Sigmoid colon (tissue), 4 donors: ENCODE measurements at regions not wholly inside any gene's neighbourhood (a gene's known extent, or its start where the extent isn't known, plus 50 kb on each side); places are given as distances from the start of the nearest gene placed in this dataset.

Experiments
- EP300 ChIP-seq, 4 donors: sonication (generic); formaldehyde crosslinking; IDR thresholded peaks; one replicate each; pipeline ENCODE4 v1.6.1; 2017; ENCODE audit warnings: antibody characterized with exemption in 4 of 4
- TF ChIP-seq, protein P1 (sequence below), 4 experiments: fragments of 450-650 bp in 3 of 4; fragments of 200-600 bp in 1 of 4; IDR thresholded peaks; one replicate each; pipeline ENCODE4 v1.5.1; 2016 to 2019; ENCODE audit warnings: antibody characterized with exemption in 4 of 4, mild to moderate bottlenecking in 3 of 4, moderate library complexity in 2 of 4

DNA sequence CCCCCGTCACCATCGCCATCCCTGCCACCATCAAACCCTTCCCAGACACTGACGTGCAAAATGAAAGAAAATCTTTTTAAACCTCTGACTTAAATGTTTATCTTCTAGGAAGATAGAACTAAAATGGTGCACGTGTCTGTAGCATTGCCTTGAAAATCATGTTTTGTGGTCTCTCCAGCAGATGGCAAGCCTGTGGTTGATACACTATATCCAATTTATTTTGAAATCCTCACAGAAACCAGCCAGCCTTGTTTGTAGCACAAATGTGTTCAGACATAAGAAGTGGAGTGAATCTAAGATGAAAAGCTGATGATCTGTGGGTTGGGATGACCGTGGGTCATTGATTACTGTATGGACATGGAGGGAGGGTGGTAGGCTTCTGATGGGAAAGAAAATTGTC lies 436.2 kb upstream of the SMIM21 start:
- TF ChIP-seq, protein P1, sequence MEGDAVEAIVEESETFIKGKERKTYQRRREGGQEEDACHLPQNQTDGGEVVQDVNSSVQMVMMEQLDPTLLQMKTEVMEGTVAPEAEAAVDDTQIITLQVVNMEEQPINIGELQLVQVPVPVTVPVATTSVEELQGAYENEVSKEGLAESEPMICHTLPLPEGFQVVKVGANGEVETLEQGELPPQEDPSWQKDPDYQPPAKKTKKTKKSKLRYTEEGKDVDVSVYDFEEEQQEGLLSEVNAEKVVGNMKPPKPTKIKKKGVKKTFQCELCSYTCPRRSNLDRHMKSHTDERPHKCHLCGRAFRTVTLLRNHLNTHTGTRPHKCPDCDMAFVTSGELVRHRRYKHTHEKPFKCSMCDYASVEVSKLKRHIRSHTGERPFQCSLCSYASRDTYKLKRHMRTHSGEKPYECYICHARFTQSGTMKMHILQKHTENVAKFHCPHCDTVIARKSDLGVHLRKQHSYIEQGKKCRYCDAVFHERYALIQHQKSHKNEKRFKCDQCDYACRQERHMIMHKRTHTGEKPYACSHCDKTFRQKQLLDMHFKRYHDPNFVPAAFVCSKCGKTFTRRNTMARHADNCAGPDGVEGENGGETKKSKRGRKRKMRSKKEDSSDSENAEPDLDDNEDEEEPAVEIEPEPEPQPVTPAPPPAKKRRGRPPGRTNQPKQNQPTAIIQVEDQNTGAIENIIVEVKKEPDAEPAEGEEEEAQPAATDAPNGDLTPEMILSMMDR (IDR thresholded peaks at IDR 0.05): no peak
- no peak for TF ChIP-seq EP300 (IDR thresholded peaks at IDR 0.05)
